ENCODE measurements at regions not wholly inside any gene's neighbourhood (a gene's known extent, or its start where the extent isn't known, plus 50 kb on each side); places are given as distances from the start of the nearest gene placed in this dataset.
"Not testable (repeated sequence)": the region's sequence is repeated elsewhere in the genome, so short reads cannot be mapped to it uniquely, and the experiment has no call there.

- no peak for DNase-seq
Observed at GRCh38 chr1:101485712-101486111, 248.9 kb downstream of the S1PR1 start.

DNA sequence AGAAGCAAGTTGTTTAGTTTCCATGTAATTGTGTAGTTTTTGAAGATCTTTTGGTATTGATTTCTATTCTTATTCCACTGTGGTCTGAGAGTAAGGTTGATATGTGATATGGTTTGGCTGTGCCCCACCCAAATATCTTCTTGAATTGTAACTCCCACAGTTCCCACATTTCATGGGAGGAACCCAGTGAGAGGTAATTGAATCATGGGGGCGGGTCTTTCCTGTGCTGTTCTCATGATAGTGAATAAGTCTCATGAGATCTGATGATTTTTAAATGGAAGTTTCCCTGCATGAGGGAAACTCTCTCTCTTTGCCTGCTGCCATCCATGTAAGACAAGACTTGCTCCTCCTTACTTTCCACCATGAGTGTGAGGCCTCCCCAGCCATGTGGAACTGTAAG is 255.3 kb downstream of the S1PR1 start:
- DNase-seq: not testable (repeated sequence)

DNA sequence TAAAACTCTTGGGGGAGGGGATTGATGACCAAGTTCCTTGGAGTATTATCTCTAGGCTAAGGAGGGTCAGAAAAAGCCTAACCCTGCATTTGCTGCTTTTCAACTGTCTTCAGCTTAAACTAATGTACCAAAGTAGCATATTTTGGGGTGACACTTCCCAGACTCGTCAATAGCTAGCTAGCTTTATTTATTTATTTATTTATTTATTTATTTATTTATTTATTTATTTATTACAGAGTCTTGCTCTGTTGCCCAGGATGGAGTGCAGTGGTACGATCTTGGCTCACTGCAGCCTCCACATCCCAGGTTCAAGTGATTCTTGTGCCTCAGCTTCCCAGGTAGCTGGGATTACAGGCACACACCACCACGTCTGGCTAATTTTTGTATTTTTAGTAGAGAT is 257.1 kb downstream of the S1PR1 start:
- not testable (repeated sequence) for DNase-seq

GRCh38 chr1:101496109-101496508 is 259.3 kb downstream of the S1PR1 start:
- peak; percentile 38 for DNase-seq

GRCh38 chr1:101497881-101498559 is 261.2 kb downstream of the S1PR1 start:
- no peak for DNase-seq

- DNase-seq: not testable (repeated sequence)
Observed at GRCh38 chr1:101504106-101504505, 267.3 kb downstream of the S1PR1 start.

DNA sequence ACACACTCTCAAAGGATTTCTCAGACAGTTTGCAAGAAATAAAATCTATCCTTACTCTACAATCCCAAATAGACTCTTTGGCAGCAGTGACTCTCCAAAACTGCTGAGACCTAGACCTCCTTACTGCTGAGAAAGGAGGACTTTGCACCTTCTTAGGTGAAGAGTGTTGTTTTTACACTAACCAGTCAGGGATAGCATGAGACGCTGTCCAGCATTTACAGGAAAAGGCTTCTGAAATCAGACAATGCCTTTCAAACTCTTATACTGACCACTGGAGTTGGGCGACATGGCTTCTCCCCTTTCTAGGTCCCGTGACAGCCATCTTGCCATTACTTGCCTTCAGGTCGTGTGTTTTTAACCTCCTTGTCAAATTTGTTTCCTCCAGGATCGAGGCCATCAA is 268.4 kb downstream of the S1PR1 start:
- DNase-seq: not testable (repeated sequence)

- peak; percentile 7 for DNase-seq
Observed at GRCh38 chr1:101506541-101507164, 269.8 kb downstream of the S1PR1 start.

GRCh38 chr1:101507547-101507971 is 270.7 kb downstream of the S1PR1 start:
- DNase-seq: no peak

DNA sequence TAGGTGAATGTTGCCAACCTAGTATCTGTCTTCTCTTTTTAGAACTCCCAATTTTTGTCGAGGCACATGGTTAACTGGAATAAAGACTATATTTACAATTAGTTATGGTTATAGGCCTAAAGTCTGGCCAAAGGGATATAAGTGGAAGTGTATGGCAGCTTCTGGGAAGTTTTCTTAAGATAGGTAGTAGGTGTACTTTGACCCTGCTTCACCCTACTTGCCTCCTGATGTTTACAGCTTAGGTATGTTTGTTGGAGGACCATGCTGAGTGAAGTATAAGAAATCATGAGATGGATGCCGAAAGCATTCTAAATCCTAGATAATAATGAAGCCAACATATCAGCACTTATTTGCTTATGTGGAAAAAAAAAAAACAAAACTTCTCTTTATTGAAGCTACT is 272.1 kb downstream of the S1PR1 start:
- DNase-seq: no peak

GRCh38 chr1:101509370-101509769 is 272.6 kb downstream of the S1PR1 start:
- DNase-seq: no peak

DNA sequence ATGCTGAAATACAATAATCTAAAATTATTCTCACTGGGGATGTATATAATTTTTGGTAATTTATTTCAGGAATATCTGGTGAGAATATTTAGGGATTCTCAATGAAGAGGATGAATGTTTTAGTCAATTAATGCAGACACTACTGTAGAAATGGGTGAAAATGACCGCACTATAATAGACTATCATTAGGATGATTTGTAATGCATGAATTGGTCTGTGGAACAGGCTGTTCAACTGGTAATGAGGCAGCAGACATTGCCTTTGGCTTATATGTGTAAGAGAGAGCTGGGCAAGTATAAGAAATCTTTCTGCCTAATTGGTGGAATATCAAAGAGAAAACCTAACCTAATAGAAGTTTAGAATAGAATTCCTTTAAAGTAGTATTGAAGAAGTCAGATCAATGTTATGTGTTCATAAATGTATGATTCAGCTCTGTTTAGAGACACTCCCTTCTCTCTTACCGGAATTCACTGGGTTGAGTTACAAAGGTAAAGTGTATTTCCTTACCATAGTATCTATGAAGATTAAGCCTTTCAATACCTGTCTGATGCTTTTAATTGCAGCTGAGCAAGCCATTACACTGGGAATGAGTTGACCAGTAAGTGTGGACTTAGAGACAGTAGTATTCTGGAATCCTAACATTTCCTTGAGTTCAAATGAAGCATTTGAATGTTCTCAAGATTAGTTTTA is 274.5 kb downstream of the S1PR1 start:
- DNase-seq: no peak

DNA sequence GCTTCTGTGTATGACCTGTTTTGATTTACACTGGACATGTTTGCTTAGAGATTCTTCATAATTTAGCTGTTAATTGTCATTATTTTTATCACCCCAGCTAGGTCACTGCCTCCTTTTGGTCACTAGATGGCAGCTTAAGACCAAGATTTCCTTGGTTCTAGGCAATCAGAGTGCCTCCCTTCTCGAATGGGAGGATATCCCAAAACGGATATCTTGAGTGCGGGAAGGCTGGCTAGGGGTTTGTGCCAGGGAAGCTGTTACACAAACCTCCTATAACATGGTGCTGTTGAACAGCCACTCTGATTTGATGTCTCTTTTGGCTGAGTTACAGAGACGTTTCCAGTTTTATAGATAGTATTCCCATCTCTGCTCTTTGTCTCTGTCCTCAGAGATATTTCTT is 283.5 kb downstream of the S1PR1 start:
- DNase-seq: no peak

DNA sequence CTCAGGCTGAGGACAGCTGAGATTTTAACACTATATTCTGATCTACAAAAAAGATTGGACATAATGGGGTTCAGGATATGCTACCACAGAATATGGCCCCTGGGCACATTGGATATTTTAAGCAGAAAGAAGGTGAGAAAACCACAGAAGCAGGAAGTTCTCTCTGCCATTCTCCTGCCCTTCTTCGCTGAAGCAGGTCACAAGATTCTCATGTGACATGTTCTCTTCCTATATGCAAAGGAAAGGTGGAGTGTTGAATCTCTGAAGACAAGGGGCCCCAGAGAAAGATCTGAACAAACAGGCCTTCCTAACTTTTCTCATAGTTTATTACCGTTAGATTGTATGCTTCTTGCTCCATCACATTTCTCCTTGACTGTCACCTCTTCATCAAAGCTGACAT is 285.7 kb downstream of the S1PR1 start:
- DNase-seq: no peak

DNA sequence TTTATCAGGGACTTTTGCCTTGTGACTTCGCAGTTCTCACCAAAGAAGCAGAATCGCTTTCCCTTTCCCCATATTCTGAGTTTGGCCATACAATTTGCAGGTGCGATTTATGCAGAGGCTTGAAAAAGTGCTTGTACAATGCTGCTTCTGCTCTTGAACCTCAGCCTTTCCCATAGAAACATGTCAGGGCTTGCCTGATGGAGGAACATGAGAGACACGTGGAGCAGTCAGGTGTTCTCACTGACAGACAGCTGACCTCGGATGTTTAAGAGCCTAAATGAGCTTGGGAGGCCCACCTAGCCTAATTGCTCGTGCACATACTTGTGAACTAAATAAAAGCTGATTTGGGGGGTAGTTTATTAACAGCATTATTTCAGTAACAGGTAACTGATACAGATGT is 290.0 kb downstream of the S1PR1 start:
- no peak for DNase-seq

GRCh38 chr1:101532377-101532776 is 295.6 kb downstream of the S1PR1 start:
- no peak for DNase-seq

- DNase-seq: no peak
Observed at GRCh38 chr1:101540161-101540560, 303.3 kb downstream of the S1PR1 start.

GRCh38 chr1:101546885-101547284 is 310.1 kb downstream of the S1PR1 start:
- no peak for DNase-seq

- DNase-seq: no peak
Observed at GRCh38 chr1:101547357-101547756, 310.5 kb downstream of the S1PR1 start.

DNA sequence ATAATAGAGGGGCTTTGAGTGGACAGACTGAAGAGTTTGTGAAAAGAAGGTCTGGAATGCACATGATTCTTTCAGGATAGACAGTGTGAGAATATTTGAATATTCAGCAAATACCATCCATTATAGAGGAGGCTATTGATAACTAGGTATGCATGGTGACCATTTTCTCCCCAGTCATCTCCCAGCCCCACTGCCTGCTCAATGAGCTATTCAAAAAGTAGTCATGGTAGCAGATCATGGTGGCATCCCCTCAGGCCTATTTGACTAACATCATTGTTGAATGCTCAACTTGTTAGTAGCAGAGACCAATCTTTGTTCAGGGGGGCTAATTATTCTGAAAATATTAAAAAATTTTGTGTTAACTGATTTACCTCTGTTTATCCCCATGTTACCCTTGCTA is 311.6 kb downstream of the S1PR1 start:
- DNase-seq: no peak

GRCh38 chr1:101550581-101550980 is 313.8 kb downstream of the S1PR1 start:
- DNase-seq: no peak

DNA sequence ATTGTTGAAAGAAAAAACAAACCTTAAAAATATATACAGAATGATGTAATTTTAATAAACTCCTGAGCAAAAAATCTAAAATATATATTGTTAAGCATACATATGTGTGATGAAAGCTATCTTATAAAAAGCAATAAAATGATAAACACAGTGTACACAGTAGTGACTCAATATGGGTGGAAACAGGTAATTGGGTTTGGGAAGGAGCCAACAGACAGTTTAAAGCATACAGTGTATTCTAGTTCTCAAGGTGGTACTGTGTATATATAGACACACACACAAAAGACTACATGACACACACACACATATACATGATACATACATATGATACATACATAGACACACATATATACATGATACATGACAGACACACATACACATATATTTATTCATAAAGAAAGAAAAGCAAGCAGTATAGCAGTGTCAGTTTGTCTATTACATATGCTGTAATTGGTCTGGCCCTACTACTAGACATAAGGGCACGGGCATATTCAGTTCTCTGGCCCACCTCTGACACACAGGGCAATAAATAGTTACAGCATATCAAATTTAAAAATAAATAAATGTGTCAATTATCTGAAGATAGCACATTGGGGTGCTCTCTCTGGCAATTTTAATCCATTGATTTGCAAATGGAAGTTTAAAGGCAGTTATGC is 330.2 kb downstream of the S1PR1 start:
- no peak for DNase-seq

DNA sequence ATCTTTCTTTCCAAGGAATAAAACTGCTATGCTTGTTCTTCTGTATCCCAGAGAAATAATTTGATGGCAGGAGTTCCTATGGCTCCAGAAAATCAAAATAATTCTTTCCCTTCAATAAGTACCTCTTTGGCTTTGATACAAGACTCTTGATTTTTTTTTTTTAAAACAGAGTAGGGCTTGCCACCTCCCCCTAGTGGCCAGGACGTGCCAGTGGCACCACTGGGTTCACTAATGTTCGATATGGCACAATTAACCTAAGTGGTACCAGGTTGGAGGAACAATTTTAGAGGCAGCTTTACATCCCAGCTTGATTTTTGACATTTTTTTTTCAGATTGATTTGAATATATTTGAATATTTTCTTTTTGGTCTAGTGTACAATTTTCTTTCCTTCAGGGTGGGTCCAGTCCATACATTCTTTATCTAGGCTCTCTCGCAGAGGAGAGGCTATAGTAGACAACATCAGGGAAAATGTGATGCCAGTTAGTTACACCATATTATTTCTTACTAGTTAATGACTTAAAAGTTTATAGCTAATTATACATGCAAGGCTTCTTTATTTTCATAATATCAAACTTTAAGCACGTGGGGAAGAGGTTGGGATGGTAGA is 330.9 kb downstream of the S1PR1 start:
- peak; percentile 32 for DNase-seq

Measured in stimulated activated CD4-positive, alpha-beta T cell treated with anti-CD3 and anti-CD28 coated beads, Interleukin-1b, Interleukin-23, amount 100 ng/mL, for 48 hours (primary cell).